22Rv1 (cell line): ENCODE measurements at regions not wholly inside any gene's neighbourhood (a gene's known extent, or its start where the extent isn't known, plus 50 kb on each side); places are given as distances from the start of the nearest gene placed in this dataset.

Experiments used
- CTCF ChIP-seq: fragments of 450-650 bp; IDR thresholded peaks from 2 replicates; pipeline ENCODE4 v1.5.1; 2017; ENCODE audit warnings: mild to moderate bottlenecking
- ZFX ChIP-seq: fragments of 450-650 bp; IDR thresholded peaks from 2 replicates; pipeline ENCODE4 v1.6.1; 2017; ENCODE audit warnings: antibody characterized with exemption, borderline replicate concordance

- TF ChIP-seq CTCF: no peak
- no peak for TF ChIP-seq ZFX
Observed at GRCh38 chr21:35377505-35378090, 328.5 kb upstream of the RUNX1 start.
